Gastroesophageal sphincter (tissue), 4 donors: ENCODE measurements at regions not wholly inside any gene's neighbourhood (a gene's known extent, or its start where the extent isn't known, plus 50 kb on each side); places are given as distances from the start of the nearest gene placed in this dataset.

Source experiments
- ATAC-seq: fragments of 150-250 bp; one replicate; pipeline ENCODE4 v1.9.1; 2016; ENCODE audit warnings: mild to moderate bottlenecking, moderate library complexity
- H3K27ac ChIP-seq, 4 donors: fragments of 200-600 bp; sonication (generic) in 3 of 4; 1 replicate in 3 of 4; 2 replicates in 1 of 4; pipeline ENCODE4 v1.5.1; 2016 to 2019
- H3K27me3 ChIP-seq: fragments of 200-600 bp; sonication (generic); one replicate; pipeline ENCODE4 v1.5.1; 2019
- H3K36me3 ChIP-seq, 2 donors: fragments of 200-600 bp; sonication (generic); one replicate each; pipeline ENCODE4 v1.5.1; 2019; ENCODE audit warnings: control low read depth in 1 of 2
- H3K4me1 ChIP-seq, 3 donors: fragments of 200-600 bp; sonication (generic); 1 replicate in 2 of 3; 2 replicates in 1 of 3; pipeline ENCODE4 v1.5.1; 2016 to 2019; ENCODE audit warnings: control low read depth in 2 of 3
- H3K4me3 ChIP-seq, 2 donors: fragments of 200-600 bp; sonication (generic); one replicate each; pipeline ENCODE4 v1.5.1; 2019; ENCODE audit warnings: mild to moderate bottlenecking in 1 of 2, moderate library complexity in 1 of 2
- H3K9me3 ChIP-seq, 3 donors: fragments of 200-600 bp; sonication (generic); one replicate each; pipeline ENCODE4 v1.5.1; 2017 to 2019; ENCODE audit warnings: control low read depth in 2 of 3
- EP300 ChIP-seq: sonication (generic); formaldehyde crosslinking; IDR thresholded peaks from one replicate; pipeline ENCODE4 v1.6.1; 2017; ENCODE audit warnings: antibody characterized with exemption, mild to moderate bottlenecking
- POLR2A ChIP-seq, 2 donors: fragments of 450-650 bp; IDR thresholded peaks; one replicate each; pipeline ENCODE4 v1.6.1; 2017; ENCODE audit warnings: antibody characterized with exemption in 2 of 2, mild to moderate bottlenecking in 2 of 2, moderate library complexity in 1 of 2
- POLR2AphosphoS5 ChIP-seq: sonication (generic); formaldehyde crosslinking; IDR thresholded peaks from one replicate; pipeline ENCODE4 v1.6.1; 2017; ENCODE audit warnings: antibody characterized with exemption
- WGBS, 2 donors: methylation state at CpG; one replicate each; pipeline ENCODE4 v1.1.5; 2018; ENCODE audit warnings: low coverage in 1 of 2; 5-methylcytosine and 5-hydroxymethylcytosine counted together
- TF ChIP-seq, protein P1 (sequence below), 4 experiments: fragments of 200-600 bp in 2 of 4; fragments of 450-650 bp in 2 of 4; sonication (generic) in 1 of 4; IDR thresholded peaks; one replicate each; pipeline ENCODE4 v1.5.1; 2017 to 2019; ENCODE audit warnings: antibody characterized with exemption in 4 of 4, mild to moderate bottlenecking in 2 of 4, moderate library complexity in 2 of 4

DNA sequence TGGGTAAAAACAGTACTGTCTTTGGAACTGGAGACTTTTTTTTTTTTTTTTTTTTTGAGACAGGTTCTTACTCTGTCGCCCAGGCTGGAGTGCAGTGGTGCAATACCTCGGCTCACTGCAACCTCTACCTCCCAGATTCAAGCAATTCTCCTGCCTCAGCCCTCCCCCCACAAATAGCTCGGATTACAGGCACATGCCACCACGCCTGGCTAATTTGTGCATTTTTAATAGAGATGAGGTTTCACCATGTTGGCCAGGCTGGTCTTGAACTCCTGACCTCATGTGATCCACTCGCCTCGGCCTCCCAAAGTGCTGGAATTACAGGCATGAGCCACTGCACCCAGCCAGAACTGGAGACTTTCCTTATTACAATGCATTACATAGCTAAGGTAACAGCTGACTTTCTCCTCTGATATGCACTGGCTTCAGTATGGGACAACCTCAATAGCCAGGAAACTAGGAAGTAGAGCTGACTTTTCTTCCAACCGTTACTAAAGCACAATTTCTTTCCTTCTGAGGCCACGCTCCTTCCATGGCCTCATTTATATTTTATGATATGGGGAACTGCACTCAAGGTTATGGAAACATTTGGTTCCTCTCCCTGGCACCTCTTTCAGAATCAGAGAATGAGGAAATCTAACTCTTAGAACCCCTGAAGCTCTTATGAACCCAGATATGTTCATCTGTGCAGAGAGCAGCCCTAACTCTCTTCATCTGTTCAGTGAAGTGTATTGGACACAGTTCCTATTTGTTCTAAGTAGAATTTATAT is 53.5 kb upstream of the FAM9B start:
- H3K9me3 ChIP-seq: no peaks in the 10 kb centered on the region
- no peak overlapping the region for H3K27ac ChIP-seq
- TF ChIP-seq POLR2A (IDR thresholded peaks at IDR 0.05): no peak
- no peak for TF ChIP-seq EP300
- no peak for TF ChIP-seq POLR2AphosphoS5
- TF ChIP-seq, protein P1, sequence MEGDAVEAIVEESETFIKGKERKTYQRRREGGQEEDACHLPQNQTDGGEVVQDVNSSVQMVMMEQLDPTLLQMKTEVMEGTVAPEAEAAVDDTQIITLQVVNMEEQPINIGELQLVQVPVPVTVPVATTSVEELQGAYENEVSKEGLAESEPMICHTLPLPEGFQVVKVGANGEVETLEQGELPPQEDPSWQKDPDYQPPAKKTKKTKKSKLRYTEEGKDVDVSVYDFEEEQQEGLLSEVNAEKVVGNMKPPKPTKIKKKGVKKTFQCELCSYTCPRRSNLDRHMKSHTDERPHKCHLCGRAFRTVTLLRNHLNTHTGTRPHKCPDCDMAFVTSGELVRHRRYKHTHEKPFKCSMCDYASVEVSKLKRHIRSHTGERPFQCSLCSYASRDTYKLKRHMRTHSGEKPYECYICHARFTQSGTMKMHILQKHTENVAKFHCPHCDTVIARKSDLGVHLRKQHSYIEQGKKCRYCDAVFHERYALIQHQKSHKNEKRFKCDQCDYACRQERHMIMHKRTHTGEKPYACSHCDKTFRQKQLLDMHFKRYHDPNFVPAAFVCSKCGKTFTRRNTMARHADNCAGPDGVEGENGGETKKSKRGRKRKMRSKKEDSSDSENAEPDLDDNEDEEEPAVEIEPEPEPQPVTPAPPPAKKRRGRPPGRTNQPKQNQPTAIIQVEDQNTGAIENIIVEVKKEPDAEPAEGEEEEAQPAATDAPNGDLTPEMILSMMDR (IDR thresholded peaks at IDR 0.05): no peak
- H3K36me3 ChIP-seq: no peaks in the 10 kb centered on the region
- no peak for ATAC-seq
- 76 to 89% methylated on average over 3 to 6 of the region's 8 CpGs for WGBS, 2 donors
- H3K27me3 ChIP-seq: no peaks in the 10 kb centered on the region
- H3K4me1 ChIP-seq: peaks cover 0 to 17% (median 0%) of the 10 kb centered on the region in 3 donors
- H3K4me3 ChIP-seq: no peak overlapping the region

DNA sequence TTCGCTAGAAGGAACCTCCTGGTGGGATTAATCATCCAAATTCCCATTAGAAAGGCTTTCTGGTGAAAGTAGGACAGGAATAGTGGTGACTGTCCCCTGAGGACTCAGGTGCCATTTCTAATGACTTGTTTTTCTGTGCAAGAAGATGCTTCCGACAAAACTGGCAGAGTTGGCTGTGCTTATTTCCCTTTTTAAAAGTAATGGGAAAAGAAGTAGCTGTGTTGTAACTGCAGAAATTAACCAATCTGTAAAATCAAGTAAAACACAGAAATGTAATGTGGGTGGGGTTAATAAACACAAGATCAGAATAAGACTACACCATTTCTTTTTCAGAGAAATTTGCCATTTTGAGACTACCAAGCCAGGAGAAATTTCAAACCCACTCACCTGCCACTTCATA is 55.0 kb upstream of the FAM9B start:
- no peaks in the 10 kb centered on the region for H3K9me3 ChIP-seq
- peaks cover 0 to 17% (median 0%) of the 10 kb centered on the region in 3 donors for H3K4me1 ChIP-seq
- no CpG with 5 or more reads among the region's 2 CpGs for WGBS, 2 donors
- H3K27ac ChIP-seq: no peak overlapping the region
- H3K4me3 ChIP-seq: no peak overlapping the region
- no peaks in the 10 kb centered on the region for H3K36me3 ChIP-seq
- H3K27me3 ChIP-seq: no peaks in the 10 kb centered on the region
- ATAC-seq: no peak
- TF ChIP-seq, protein P1 (IDR thresholded peaks at IDR 0.05): no peak
- TF ChIP-seq POLR2AphosphoS5 (no peak), POLR2A (IDR thresholded peaks at IDR 0.05) (no peak), EP300 (no peak)

DNA sequence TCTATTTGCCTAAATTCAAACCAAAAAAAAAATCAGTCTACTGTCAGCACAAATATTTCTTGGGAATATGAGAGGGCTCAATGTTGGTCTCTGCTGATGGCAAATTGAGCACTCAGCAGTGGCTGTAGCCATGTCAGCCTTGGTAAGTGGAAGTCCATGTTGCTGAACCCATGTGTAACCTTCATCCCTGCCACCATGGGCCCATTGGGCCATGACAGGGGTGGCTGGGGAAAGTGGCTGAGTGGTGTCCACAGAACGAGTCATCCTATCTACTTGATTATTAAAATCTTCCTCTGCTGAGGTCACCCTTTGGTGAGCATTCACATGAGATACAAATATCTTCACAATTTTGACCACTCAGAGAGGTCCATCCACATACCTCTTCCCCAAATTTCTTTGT is 56.8 kb upstream of the FAM9B start:
- Histone ChIP-seq H3K27me3 (no peaks in the 10 kb centered on the region), H3K4me1 (peaks cover 0 to 17% (median 0%) of the 10 kb centered on the region in 3 donors), H3K27ac (no peak overlapping the region), H3K9me3 (no peaks in the 10 kb centered on the region), H3K36me3 (no peaks in the 10 kb centered on the region), H3K4me3 (no peak overlapping the region)
- TF ChIP-seq EP300: no peak
- TF ChIP-seq POLR2AphosphoS5: no peak
- no peak for TF ChIP-seq POLR2A (IDR thresholded peaks at IDR 0.05)
- TF ChIP-seq, protein P1 (IDR thresholded peaks at IDR 0.05): no peak
- 100% methylated on average over 1 of the region's 1 CpG; no CpG with 5 or more reads in 1 of the 2 donors for WGBS, 2 donors
- no peak for ATAC-seq

DNA sequence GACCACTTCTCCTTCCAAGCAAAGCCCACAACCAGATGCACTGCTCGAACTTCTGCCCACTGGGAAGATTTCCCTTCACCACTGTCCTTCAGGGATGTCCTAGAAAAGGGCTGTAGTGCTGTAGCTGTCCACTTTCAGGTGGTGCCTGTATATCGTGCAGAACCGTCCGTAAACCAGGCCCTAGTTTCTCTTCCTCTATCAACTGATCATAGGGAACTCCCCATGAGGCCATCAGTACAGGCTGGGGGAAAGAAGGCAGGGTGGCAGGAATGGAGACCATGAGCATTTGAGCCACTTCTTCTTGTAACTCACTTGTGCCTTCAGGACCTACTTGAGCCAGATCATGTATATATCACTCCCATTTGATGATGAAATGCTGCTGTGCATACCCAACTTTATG is 57.3 kb upstream of the FAM9B start:
- no peak overlapping the region for H3K4me3 ChIP-seq
- WGBS, 2 donors: 92 to 100% methylated on average over 1 to 4 of the region's 4 CpGs
- H3K4me1 ChIP-seq: peaks cover 0 to 17% (median 0%) of the 10 kb centered on the region in 3 donors
- H3K9me3 ChIP-seq: no peaks in the 10 kb centered on the region
- TF ChIP-seq EP300 (no peak), POLR2AphosphoS5 (no peak), POLR2A (IDR thresholded peaks at IDR 0.05) (no peak)
- TF ChIP-seq, protein P1 (IDR thresholded peaks at IDR 0.05): no peak
- ATAC-seq: no peak
- no peak overlapping the region for H3K27ac ChIP-seq
- H3K36me3 ChIP-seq: no peaks in the 10 kb centered on the region
- H3K27me3 ChIP-seq: no peaks in the 10 kb centered on the region

DNA sequence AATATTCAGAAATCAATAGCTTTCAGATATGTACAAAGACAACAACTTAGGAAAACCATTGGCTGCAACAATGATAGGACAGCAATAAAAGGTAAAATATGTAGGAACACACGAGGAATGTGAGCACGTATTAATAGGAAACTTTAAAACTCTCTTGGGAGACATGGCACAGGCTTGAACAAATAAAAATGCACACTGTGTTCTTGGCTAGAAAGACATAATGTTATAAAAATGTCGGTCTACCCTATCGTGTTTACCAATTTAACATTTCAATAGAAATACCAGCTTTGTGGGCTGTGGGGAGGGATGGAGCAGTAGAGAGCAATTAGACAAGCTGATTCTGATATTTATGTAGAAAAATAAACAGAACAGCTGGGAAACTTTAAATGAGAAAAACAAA is 69.0 kb upstream of the FAM9B start:
- no peak for ATAC-seq
- Histone ChIP-seq H3K4me3 (no peak overlapping the region), H3K4me1 (no peaks in the 10 kb centered on the region), H3K27ac (no peak overlapping the region), H3K27me3 (no peaks in the 10 kb centered on the region), H3K36me3 (no peaks in the 10 kb centered on the region), H3K9me3 (no peaks in the 10 kb centered on the region)
- 56 to 58% methylated on average over 3 to 4 of the region's 4 CpGs for WGBS, 2 donors
- TF ChIP-seq EP300: no peak
- TF ChIP-seq, protein P1 (IDR thresholded peaks at IDR 0.05): no peak
- no peak for TF ChIP-seq POLR2AphosphoS5
- no peak for TF ChIP-seq POLR2A (IDR thresholded peaks at IDR 0.05)
